Kidney tubule cell (primary cell): ENCODE measurements at regions not wholly inside any gene's neighbourhood (a gene's known extent, or its start where the extent isn't known, plus 50 kb on each side); places are given as distances from the start of the nearest gene placed in this dataset.
A peak's percentile ranks its signal among the peaks of the same experiment; 100 is the strongest.
"Not testable (repeated sequence)": the region's sequence is repeated elsewhere in the genome, so short reads cannot be mapped to it uniquely, and the experiment has no call there.

Experiments used
- DNase-seq: peaks from one replicate; pipeline ENCODE4 v3.0.0-alpha.2; 2018; ENCODE audit warnings: low spot score

- no peak for DNase-seq
These were observed 657.4 kb downstream of the SPRY1 start for GRCh38 chr4:124053872-124054538.

- no peak for DNase-seq
These were observed 657.2 kb downstream of the ANKRD50 start for GRCh38 chr4:124055336-124055735.

GRCh38 chr4:124055896-124056295, 656.6 kb downstream of the ANKRD50 start:
- DNase-seq, result no peak

- no peak for DNase-seq
These were observed 652.1 kb downstream of the ANKRD50 start for GRCh38 chr4:124060261-124060918.

- DNase-seq, result no peak
These were observed 651.1 kb downstream of the ANKRD50 start for GRCh38 chr4:124061413-124061812.

- no peak for DNase-seq
These were observed 647.1 kb downstream of the ANKRD50 start for GRCh38 chr4:124065422-124065821.

- no peak for DNase-seq
These were observed 646.6 kb downstream of the ANKRD50 start for GRCh38 chr4:124065936-124066335.

- DNase-seq, result peak; percentile 34
These were observed 645.9 kb downstream of the ANKRD50 start for GRCh38 chr4:124066595-124066994.

GRCh38 chr4:124067046-124067445, 645.5 kb downstream of the ANKRD50 start:
- DNase-seq, result peak; percentile 38

- no peak for DNase-seq
These were observed 641.6 kb downstream of the ANKRD50 start for GRCh38 chr4:124070688-124071484.

GRCh38 chr4:124075276-124075675, 637.3 kb downstream of the ANKRD50 start:
- DNase-seq, result not testable (repeated sequence)

GRCh38 chr4:124079174-124079780, 633.3 kb downstream of the ANKRD50 start:
- DNase-seq, result peak; percentile 49

- DNase-seq, result no peak
These were observed 628.8 kb downstream of the ANKRD50 start for GRCh38 chr4:124083711-124084110.

GRCh38 chr4:124085561-124086180, 626.9 kb downstream of the ANKRD50 start:
- DNase-seq, result no peak

GRCh38 chr4:124090021-124090420, 622.5 kb downstream of the ANKRD50 start:
- no peak for DNase-seq

GRCh38 chr4:124092101-124092500, 620.4 kb downstream of the ANKRD50 start:
- DNase-seq, result no peak

- DNase-seq, result peak; percentile 18
These were observed 620.0 kb downstream of the ANKRD50 start for GRCh38 chr4:124092541-124092984.

- no peak for DNase-seq
These were observed 616.9 kb downstream of the ANKRD50 start for GRCh38 chr4:124095621-124096020.

GRCh38 chr4:124096290-124096689, 616.2 kb downstream of the ANKRD50 start:
- DNase-seq, result no peak

- no peak for DNase-seq
These were observed 615.1 kb downstream of the ANKRD50 start for GRCh38 chr4:124097447-124097846.

- DNase-seq, result no peak
These were observed 608.4 kb downstream of the ANKRD50 start for GRCh38 chr4:124104101-124104500.

GRCh38 chr4:124104628-124105027, 607.9 kb downstream of the ANKRD50 start:
- DNase-seq, result no peak
